ENCODE measurements at regions not wholly inside any gene's neighbourhood (a gene's known extent, or its start where the extent isn't known, plus 50 kb on each side); places are given as distances from the start of the nearest gene placed in this dataset.

GRCh38 chr7:33841705-33842129 lies 63.6 kb upstream of the BMPER start:
- H3K79me2 ChIP-seq (ENCODE audit: low read length): no peaks in the 10 kb centered on the region
- H2AFZ ChIP-seq (ENCODE audit: low read length): no peak overlapping the region
- no peak for DNase-seq
- no peak overlapping the region for H3K9ac ChIP-seq (ENCODE audit: low read length)
- H3K27me3 ChIP-seq (replicated peaks; ENCODE audit: insufficient read depth, low read length): no peaks in the 10 kb centered on the region
- H3K36me3 ChIP-seq (replicated peaks; ENCODE audit: insufficient read depth, low read length): no peaks in the 10 kb centered on the region
- no peak overlapping the region for H3K4me3 ChIP-seq (ENCODE audit: low read length)
- no peaks in the 10 kb centered on the region for H3K4me1 ChIP-seq (ENCODE audit: low read length)
- H3K27ac ChIP-seq (ENCODE audit: low read length): no peak overlapping the region
- no peaks in the 10 kb centered on the region for H3F3A ChIP-seq (ENCODE audit: insufficient read depth, low read length)
- no peaks in the 10 kb centered on the region for H4K20me1 ChIP-seq (ENCODE audit: insufficient read depth, low read length)
- H3K9me3 ChIP-seq (replicated peaks; ENCODE audit: insufficient read depth, low read length): no peaks in the 10 kb centered on the region
- no peak overlapping the region for H3K4me2 ChIP-seq (ENCODE audit: low read depth, low read length)
- no peaks in the 10 kb centered on the region for H3K9me2 ChIP-seq (replicated peaks; ENCODE audit: insufficient read depth, low read length)
- TF ChIP-seq CTCF (IDR thresholded peaks at IDR 0.05; ENCODE audit: low read length) (no peak), EZH2 (optimal IDR thresholded peaks at IDR 0.05; ENCODE audit: low read depth, low read length) (no peak), EZH2phosphoT487 (IDR thresholded peaks at IDR 0.05; ENCODE audit: low read length) (no peak)

- H3K4me2 ChIP-seq (ENCODE audit: low read depth, low read length): no peak overlapping the region
- no peak overlapping the region for H3K27ac ChIP-seq (ENCODE audit: low read length)
- H3K36me3 ChIP-seq (replicated peaks; ENCODE audit: insufficient read depth, low read length): no peaks in the 10 kb centered on the region
- TF ChIP-seq CTCF (IDR thresholded peaks at IDR 0.05; ENCODE audit: low read length): no peak
- TF ChIP-seq EZH2phosphoT487 (IDR thresholded peaks at IDR 0.05; ENCODE audit: low read length): no peak
- no peak for TF ChIP-seq EZH2 (optimal IDR thresholded peaks at IDR 0.05; ENCODE audit: low read depth, low read length)
- DNase-seq: no peak
- no peak overlapping the region for H3K9ac ChIP-seq (ENCODE audit: low read length)
- no peak overlapping the region for H2AFZ ChIP-seq (ENCODE audit: low read length)
- H3K4me3 ChIP-seq (ENCODE audit: low read length): no peak overlapping the region
- H3K4me1 ChIP-seq (ENCODE audit: low read length): no peaks in the 10 kb centered on the region
- H3K9me2 ChIP-seq (replicated peaks; ENCODE audit: insufficient read depth, low read length): no peaks in the 10 kb centered on the region
- no peaks in the 10 kb centered on the region for H3F3A ChIP-seq (ENCODE audit: insufficient read depth, low read length)
- H3K27me3 ChIP-seq (replicated peaks; ENCODE audit: insufficient read depth, low read length): no peaks in the 10 kb centered on the region
- H3K79me2 ChIP-seq (ENCODE audit: low read length): no peaks in the 10 kb centered on the region
- no peaks in the 10 kb centered on the region for H3K9me3 ChIP-seq (replicated peaks; ENCODE audit: insufficient read depth, low read length)
- no peaks in the 10 kb centered on the region for H4K20me1 ChIP-seq (ENCODE audit: insufficient read depth, low read length)
These were observed 63.2 kb upstream of the BMPER start for GRCh38 chr7:33842150-33842549.

GRCh38 chr7:33845991-33846509 lies 59.3 kb upstream of the BMPER start:
- no peaks in the 10 kb centered on the region for H3K9me2 ChIP-seq (replicated peaks; ENCODE audit: insufficient read depth, low read length)
- H3K4me1 ChIP-seq (ENCODE audit: low read length): no peaks in the 10 kb centered on the region
- H3K27ac ChIP-seq (ENCODE audit: low read length): no peak overlapping the region
- H3K4me3 ChIP-seq (ENCODE audit: low read length): no peak overlapping the region
- no peak for DNase-seq
- H3K79me2 ChIP-seq (ENCODE audit: low read length): no peaks in the 10 kb centered on the region
- no peak overlapping the region for H3K4me2 ChIP-seq (ENCODE audit: low read depth, low read length)
- H3K9me3 ChIP-seq (replicated peaks; ENCODE audit: insufficient read depth, low read length): no peaks in the 10 kb centered on the region
- no peaks in the 10 kb centered on the region for H3K27me3 ChIP-seq (replicated peaks; ENCODE audit: insufficient read depth, low read length)
- H3K36me3 ChIP-seq (replicated peaks; ENCODE audit: insufficient read depth, low read length): no peaks in the 10 kb centered on the region
- TF ChIP-seq CTCF (IDR thresholded peaks at IDR 0.05; ENCODE audit: low read length) (no peak), EZH2 (optimal IDR thresholded peaks at IDR 0.05; ENCODE audit: low read depth, low read length) (no peak), EZH2phosphoT487 (IDR thresholded peaks at IDR 0.05; ENCODE audit: low read length) (no peak)
- H4K20me1 ChIP-seq (ENCODE audit: insufficient read depth, low read length): no peaks in the 10 kb centered on the region
- no peaks in the 10 kb centered on the region for H3F3A ChIP-seq (ENCODE audit: insufficient read depth, low read length)
- no peak overlapping the region for H3K9ac ChIP-seq (ENCODE audit: low read length)
- no peak overlapping the region for H2AFZ ChIP-seq (ENCODE audit: low read length)

Measured in MM.1S (cell line).